Left lung (tissue), 4 donors: ENCODE measurements at regions not wholly inside any gene's neighbourhood (a gene's known extent, or its start where the extent isn't known, plus 50 kb on each side); places are given as distances from the start of the nearest gene placed in this dataset.
"Not testable (repeated sequence)": the region's sequence is repeated elsewhere in the genome, so short reads cannot be mapped to it uniquely, and the experiment has no call there.

ENCODE experiments used
- ATAC-seq: fragments of 200-7000 bp; cut with Tn5 transposase; one replicate; pipeline ENCODE4 v1.9.1; 2020; ENCODE audit warnings: moderate library complexity
- DNase-seq, 4 donors: peaks; one replicate each; pipeline ENCODE4 v3.0.0-alpha.2; 2013 to 2020
- H3K27ac ChIP-seq, 2 donors: fragments of 200-600 bp; sonication (generic) in 1 of 2; one replicate each; pipeline versions ENCODE4 v1.5.0 to v1.8.0; 2020 to 2021
- H3K27me3 ChIP-seq, 2 donors: fragments of 200-600 bp; sonication (generic) in 1 of 2; one replicate each; pipeline versions ENCODE4 v1.5.0 to v1.8.0; 2020 to 2021
- H3K36me3 ChIP-seq, 2 donors: fragments of 200-600 bp; sonication (generic) in 1 of 2; one replicate each; pipeline versions ENCODE4 v1.5.0 to v1.8.0; 2020 to 2021
- H3K4me1 ChIP-seq, 2 donors: fragments of 200-600 bp; one replicate each; pipeline ENCODE4 v1.8.0; 2021
- H3K4me3 ChIP-seq, 2 donors: fragments of 200-600 bp; sonication (generic) in 1 of 2; one replicate each; pipeline versions ENCODE4 v1.5.0 to v1.8.0; 2020 to 2021; ENCODE audit warnings: mild to moderate bottlenecking in 1 of 2
- H3K9me3 ChIP-seq, 2 donors: fragments of 200-600 bp; sonication (generic) in 1 of 2; one replicate each; pipeline versions ENCODE4 v1.5.0 to v1.8.0; 2020 to 2021
- intact Hi-C, 2 donors: fragments of 100-400 bp; cut with DNase I; formaldehyde crosslinking; loops; one replicate each; pipeline versions ENCODE4 v1.11.2 to v1.14.2; 2022
- TF ChIP-seq, protein P1 (sequence below), 2 donors: fragments of 200-600 bp; sonication (generic) in 1 of 2; IDR thresholded peaks; one replicate each; pipeline versions ENCODE4 v1.5.0 to v1.8.0; 2021; ENCODE audit warnings: antibody characterized with exemption in 2 of 2
- donor health status: DM: no; HTN: yes; CAD: no.
- donor health status: DM: no; HTN: no; CAD: no.

DNA sequence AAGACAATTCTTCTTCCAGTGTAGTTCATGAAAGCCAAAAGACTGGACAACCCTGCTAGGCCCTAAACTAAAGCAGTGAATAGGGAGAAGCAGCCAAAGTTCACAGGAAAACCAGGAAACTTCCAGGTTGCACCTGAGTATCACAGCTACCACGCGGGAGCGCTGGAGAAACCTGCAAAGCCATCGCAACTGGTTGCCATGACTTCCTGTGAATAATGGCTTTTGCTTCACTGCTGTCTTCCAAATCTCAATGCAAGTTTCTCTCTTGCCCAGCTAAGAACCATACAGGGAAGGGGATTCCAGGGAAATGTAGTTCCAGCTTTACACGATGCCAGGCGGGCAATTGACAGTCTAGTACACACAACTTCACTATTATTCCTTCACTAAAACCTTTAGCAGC, 114.1 kb downstream of the GXYLT1 start:
- Histone ChIP-seq H3K36me3 (no peaks in the 10 kb centered on the region), H3K4me1 (no peaks in the 10 kb centered on the region), H3K4me3 (no peak overlapping the region), H3K9me3 (no peaks in the 10 kb centered on the region), H3K27ac (no peak overlapping the region), H3K27me3 (no peaks in the 10 kb centered on the region)
- TF ChIP-seq, protein P1, sequence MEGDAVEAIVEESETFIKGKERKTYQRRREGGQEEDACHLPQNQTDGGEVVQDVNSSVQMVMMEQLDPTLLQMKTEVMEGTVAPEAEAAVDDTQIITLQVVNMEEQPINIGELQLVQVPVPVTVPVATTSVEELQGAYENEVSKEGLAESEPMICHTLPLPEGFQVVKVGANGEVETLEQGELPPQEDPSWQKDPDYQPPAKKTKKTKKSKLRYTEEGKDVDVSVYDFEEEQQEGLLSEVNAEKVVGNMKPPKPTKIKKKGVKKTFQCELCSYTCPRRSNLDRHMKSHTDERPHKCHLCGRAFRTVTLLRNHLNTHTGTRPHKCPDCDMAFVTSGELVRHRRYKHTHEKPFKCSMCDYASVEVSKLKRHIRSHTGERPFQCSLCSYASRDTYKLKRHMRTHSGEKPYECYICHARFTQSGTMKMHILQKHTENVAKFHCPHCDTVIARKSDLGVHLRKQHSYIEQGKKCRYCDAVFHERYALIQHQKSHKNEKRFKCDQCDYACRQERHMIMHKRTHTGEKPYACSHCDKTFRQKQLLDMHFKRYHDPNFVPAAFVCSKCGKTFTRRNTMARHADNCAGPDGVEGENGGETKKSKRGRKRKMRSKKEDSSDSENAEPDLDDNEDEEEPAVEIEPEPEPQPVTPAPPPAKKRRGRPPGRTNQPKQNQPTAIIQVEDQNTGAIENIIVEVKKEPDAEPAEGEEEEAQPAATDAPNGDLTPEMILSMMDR (IDR thresholded peaks at IDR 0.05), result no peak
- intact Hi-C loops, result no loop called here
- DNase-seq (no peak), ATAC-seq (no peak)

DNA sequence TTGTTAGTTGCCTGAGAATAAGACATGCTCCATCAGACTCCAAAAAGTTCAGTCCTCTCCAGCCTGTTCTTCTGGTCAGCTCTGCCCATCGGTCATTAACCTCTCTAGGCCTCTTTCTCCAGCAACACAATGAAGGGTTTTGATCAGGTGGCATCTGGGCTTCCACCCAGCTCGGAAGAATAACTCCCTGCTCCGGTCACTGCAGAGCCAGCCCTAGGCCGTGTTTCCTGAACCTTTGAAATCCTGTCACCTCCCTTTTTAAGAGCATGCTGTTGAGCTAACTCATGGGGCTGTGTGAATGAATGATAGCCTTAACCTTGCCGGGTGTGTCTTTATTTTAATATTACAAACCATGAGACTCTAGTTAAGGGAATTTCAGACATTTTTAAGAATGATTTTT, 117.1 kb downstream of the GXYLT1 start:
- ATAC-seq (no peak), DNase-seq (no peak)
- TF ChIP-seq, protein P1 (IDR thresholded peaks at IDR 0.05), result no peak
- intact Hi-C loops, result loop anchor here in 1 of 2 donors (10.0 kb wide), 1 partner anchor 753 kb away; no protein-coding TSS in a partner anchor
- H3K4me3 ChIP-seq, result no peak overlapping the region
- no peak overlapping the region for H3K27ac ChIP-seq
- peaks cover 0 to 6% of the 10 kb centered on the region in 2 donors for H3K27me3 ChIP-seq
- H3K9me3 ChIP-seq, result no peaks in the 10 kb centered on the region
- H3K4me1 ChIP-seq, result peaks cover 0 to 11% of the 10 kb centered on the region in 2 donors
- H3K36me3 ChIP-seq, result no peaks in the 10 kb centered on the region

DNA sequence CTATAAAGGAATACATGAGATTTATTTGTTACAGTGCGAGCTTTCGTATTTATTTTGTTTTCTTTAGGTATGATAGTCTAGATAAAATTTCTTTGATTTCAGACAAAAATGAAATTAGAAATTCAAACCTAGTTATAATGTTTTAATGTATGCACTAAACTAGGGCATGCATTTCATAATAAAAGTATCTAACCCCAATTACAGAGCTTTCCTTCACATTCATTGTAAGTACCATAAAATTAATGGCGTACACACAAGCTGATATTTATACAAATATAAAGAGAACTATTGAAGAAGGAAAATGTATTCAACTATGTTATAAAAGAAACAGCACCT, 120.2 kb downstream of the GXYLT1 start:
- H3K36me3 ChIP-seq, result no peaks in the 10 kb centered on the region
- no peaks in the 10 kb centered on the region for H3K9me3 ChIP-seq
- H3K4me1 ChIP-seq, result peaks cover 0 to 11% of the 10 kb centered on the region in 2 donors
- intact Hi-C loops, result loop anchor here in 1 of 2 donors (10.0 kb wide), 1 partner anchor 750 kb away; no protein-coding TSS in a partner anchor
- no peak overlapping the region for H3K4me3 ChIP-seq
- TF ChIP-seq, protein P1 (IDR thresholded peaks at IDR 0.05), result no peak
- ATAC-seq (no peak), DNase-seq (no peak)
- no peak overlapping the region for H3K27ac ChIP-seq
- H3K27me3 ChIP-seq, result peaks cover 0 to 6% of the 10 kb centered on the region in 2 donors

DNA sequence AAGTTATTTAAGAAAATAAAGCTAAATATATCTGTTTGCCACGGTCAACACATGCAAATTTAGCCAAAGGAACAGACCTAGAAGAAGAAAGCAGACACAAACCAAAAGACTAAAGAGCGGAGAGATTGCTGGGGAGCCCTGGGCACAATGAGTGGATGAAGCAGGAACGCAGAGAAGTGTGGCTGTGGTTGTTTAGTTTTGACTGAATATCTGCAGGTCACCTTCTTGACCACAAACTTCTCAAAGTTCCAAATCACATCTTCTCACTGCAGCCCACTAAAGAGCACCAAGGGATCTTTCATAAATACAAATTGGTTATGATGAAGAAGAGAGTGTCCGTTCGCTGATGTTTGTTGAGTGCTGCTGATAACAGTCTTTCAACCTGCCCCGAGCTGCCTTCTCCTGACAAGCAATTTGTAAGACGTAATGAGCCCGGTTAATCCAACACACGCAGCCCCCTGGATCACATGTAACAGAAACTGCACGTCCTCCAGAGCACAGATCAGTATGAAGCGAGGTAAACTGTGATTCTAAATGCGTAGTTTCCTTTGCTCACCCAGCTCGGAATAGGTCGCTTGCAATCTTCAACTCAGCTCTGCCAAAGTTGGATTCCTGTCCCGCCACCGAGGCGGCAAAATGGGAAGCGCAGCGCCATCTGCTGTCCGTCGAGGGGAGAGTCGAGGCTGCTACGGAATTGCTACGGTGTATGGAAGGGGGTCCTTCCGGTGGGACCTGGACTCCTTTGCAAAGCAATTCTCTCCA, 120.8 kb downstream of the GXYLT1 start:
- DNase-seq (peak; percentile 76 to 89 (median 84)), ATAC-seq (peak; percentile 98)
- Histone ChIP-seq H3K4me1 (peaks cover 0 to 11% of the 10 kb centered on the region in 2 donors), H3K9me3 (no peaks in the 10 kb centered on the region), H3K36me3 (no peaks in the 10 kb centered on the region), H3K27me3 (peaks cover 0 to 6% of the 10 kb centered on the region in 2 donors), H3K4me3 (peak overlapping the region in 1 of 2 donors; percentile 10), H3K27ac (no peak overlapping the region)
- TF ChIP-seq, protein P1 (IDR thresholded peaks at IDR 0.05), result peak; percentile 86 to 91
- intact Hi-C loops, result loop anchor here in 1 of 2 donors (10.0 kb wide), 1 partner anchor 749 kb away; no protein-coding TSS in a partner anchor

DNA sequence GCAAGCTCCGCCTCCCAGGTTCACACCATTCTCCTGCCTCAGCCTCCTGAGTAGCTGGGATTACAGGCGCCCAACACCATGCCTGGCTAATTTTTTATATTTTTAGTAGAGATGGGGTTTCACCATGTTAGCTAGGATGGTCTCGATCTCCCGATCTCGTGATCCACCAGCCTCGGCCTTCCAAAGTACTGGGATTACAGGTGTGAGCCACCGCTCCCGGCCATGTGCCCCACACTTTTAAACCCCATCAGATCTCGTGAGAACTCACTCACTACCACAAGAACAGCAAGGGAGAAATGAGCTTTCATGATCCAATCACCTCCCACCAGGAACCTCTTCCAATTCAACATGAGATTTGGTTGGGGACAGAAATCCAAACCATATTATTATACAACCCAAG, 122.7 kb downstream of the GXYLT1 start:
- H3K4me3 ChIP-seq, H3K9me3 ChIP-seq, ATAC-seq, H3K27ac ChIP-seq, H3K27me3 ChIP-seq, DNase-seq, H3K36me3 ChIP-seq: not testable (repeated sequence)
- peaks cover 0 to 11% of the 10 kb centered on the region in 2 donors for H3K4me1 ChIP-seq
- intact Hi-C loops, result loop anchor here in 1 of 2 donors (10.0 kb wide), 1 partner anchor 747 kb away; no protein-coding TSS in a partner anchor
